PC-3 (cell line): ENCODE measurements at regions not wholly inside any gene's neighbourhood (a gene's known extent, or its start where the extent isn't known, plus 50 kb on each side); places are given as distances from the start of the nearest gene placed in this dataset.

Experiments
- ATAC-seq: fragments of 200-7000 bp; cut with Tn5 transposase; 2 replicates; pipeline ENCODE4 v1.9.1; 2020; ENCODE audit warnings: mild to moderate bottlenecking, moderate library complexity
- BruUV-seq: library from RNA; stranded (reverse); fragments of 400-500 nt; replicated peaks from 2 replicates; lab custom pipeline; 2021; lab: Mats Ljungman, UMichigan
- CTCF ChIA-PET: fragments of 300-600 bp; sonication (Branson Sonifier 250); formaldehyde crosslinking; loops from one replicate; lab custom pipeline; 2022; ENCODE audit warnings: antibody characterized with exemption; lab: Charles Lee
- POLR2A ChIA-PET: fragments of 300-600 bp; sonication (Branson Sonifier 250); formaldehyde crosslinking; loops from one replicate; lab custom pipeline; 2022; ENCODE audit warnings: antibody characterized with exemption; ENCODE audit not compliant: unreplicated experiment; lab: Charles Lee
- DNase-seq: peaks from one replicate; pipeline ENCODE4 v3.0.0-alpha.2; 2015
- H2AFZ ChIP-seq: fragments of 300-600 bp; sonication (generic); 2 replicates; pipeline ENCODE4 v1.6.0; 2016; ENCODE audit warnings: antibody characterized with exemption, low read length
- H3F3A ChIP-seq: fragments of 300-600 bp; sonication (generic); one replicate; pipeline ENCODE4 v1.6.0; 2017; ENCODE audit warnings: antibody characterized with exemption, low read length, control low read depth, mild to moderate bottlenecking; ENCODE audit not compliant: unreplicated experiment
- H3K27ac ChIP-seq: fragments of 300-600 bp; sonication (generic); 2 replicates; pipeline ENCODE4 v1.5.1; 2016; ENCODE audit warnings: mild to moderate bottlenecking, low read length
- H3K27me3 ChIP-seq: fragments of 300-600 bp; sonication (generic); 2 replicates; pipeline ENCODE4 v1.6.1; 2016; ENCODE audit warnings: low read length, mixed read lengths
- H3K36me3 ChIP-seq: fragments of 300-600 bp; sonication (generic); 2 replicates; pipeline ENCODE4 v1.6.1; 2016; ENCODE audit warnings: low read depth, mixed run types, low read length, mixed read lengths
- H3K4me1 ChIP-seq: fragments of 300-600 bp; sonication (generic); 2 replicates; pipeline ENCODE4 v1.5.1; 2016; ENCODE audit warnings: low read length; ENCODE audit not compliant: insufficient read depth
- H3K4me2 ChIP-seq: fragments of 300-600 bp; sonication (generic); 2 replicates; pipeline ENCODE4 v1.6.0; 2016; ENCODE audit warnings: low read length
- H3K4me3 ChIP-seq: fragments of 300-600 bp; sonication (generic); 2 replicates; pipeline ENCODE4 v1.5.1; 2016; ENCODE audit warnings: mild to moderate bottlenecking, low read length, mixed read lengths
- H3K79me2 ChIP-seq: fragments of 300-600 bp; sonication (generic); 2 replicates; pipeline ENCODE4 v1.6.1; 2017; ENCODE audit warnings: low read length, mixed read lengths
- H3K9ac ChIP-seq: fragments of 300-600 bp; sonication (generic); 2 replicates; pipeline ENCODE4 v1.6.0; 2016; ENCODE audit warnings: mild to moderate bottlenecking, low read length
- H3K9me2 ChIP-seq: fragments of 300-600 bp; sonication (generic); replicated peaks from 2 replicates; pipeline ENCODE4 v1.6.1; 2016; ENCODE audit warnings: mixed run types, low read length, mixed read lengths
- H3K9me3 ChIP-seq: fragments of 300-600 bp; sonication (generic); 2 replicates; pipeline ENCODE4 v1.6.1; 2016; ENCODE audit warnings: low read length, mixed read lengths
- H4K20me1 ChIP-seq: fragments of 300-600 bp; sonication (generic); 2 replicates; pipeline ENCODE4 v1.6.1; 2016; ENCODE audit warnings: low read length, mixed read lengths
- CTCF ChIP-seq: fragments of 300-600 bp; sonication (generic); conservative IDR thresholded peaks from 2 replicates; pipeline ENCODE4 v1.5.1; 2017; ENCODE audit warnings: antibody characterized with exemption, low read depth, mild to moderate bottlenecking, low read length
- EZH2 ChIP-seq: fragments of 300-600 bp; sonication (generic); IDR thresholded peaks from one replicate; pipeline ENCODE4 v1.6.1; 2017; ENCODE audit warnings: antibody characterized with exemption, mild to moderate bottlenecking, low read length; ENCODE audit not compliant: unreplicated experiment
- EZH2phosphoT487 ChIP-seq: fragments of 300-600 bp; sonication (generic); IDR thresholded peaks from 2 replicates; pipeline ENCODE4 v1.6.1; 2018; ENCODE audit warnings: mild to moderate bottlenecking, antibody characterized with exemption, low read length, borderline replicate concordance
- intact Hi-C: fragments of 100-400 bp; cut with micrococcal nuclease; formaldehyde crosslinking; loops from 2 replicates; pipeline ENCODE4 v1.9.0; 2023

GRCh38 chr2:52079602-52080001 lies 1047.7 kb upstream of the NRXN1 start:
- Histone ChIP-seq H2AFZ (no peak overlapping the region), H3K27me3 (no peaks in the 10 kb centered on the region), H3K4me3 (no peak overlapping the region), H3K4me1 (no peaks in the 10 kb centered on the region), H3K9me3 (no peaks in the 10 kb centered on the region), H3K79me2 (no peaks in the 10 kb centered on the region), H3K9ac (no peak overlapping the region), H3K27ac (no peak overlapping the region), H3F3A (no peaks in the 10 kb centered on the region), H3K9me2 (no peaks in the 10 kb centered on the region), H3K4me2 (no peak overlapping the region), H4K20me1 (no peaks in the 10 kb centered on the region), H3K36me3 (no peaks in the 10 kb centered on the region)
- TF ChIP-seq CTCF (no peak), EZH2phosphoT487 (no peak), EZH2 (no peak)
- intact Hi-C loops = no loop called here
- DNase-seq (no peak), ATAC-seq (no peak)
- BruUV-seq = no TSS peak
- POLR2A ChIA-PET = interaction anchor here (0.6 kb wide), 1 partner anchor 28 kb away, joined by 3 read pairs; no protein-coding TSS in a partner anchor
- CTCF ChIA-PET = no interaction called here

DNA sequence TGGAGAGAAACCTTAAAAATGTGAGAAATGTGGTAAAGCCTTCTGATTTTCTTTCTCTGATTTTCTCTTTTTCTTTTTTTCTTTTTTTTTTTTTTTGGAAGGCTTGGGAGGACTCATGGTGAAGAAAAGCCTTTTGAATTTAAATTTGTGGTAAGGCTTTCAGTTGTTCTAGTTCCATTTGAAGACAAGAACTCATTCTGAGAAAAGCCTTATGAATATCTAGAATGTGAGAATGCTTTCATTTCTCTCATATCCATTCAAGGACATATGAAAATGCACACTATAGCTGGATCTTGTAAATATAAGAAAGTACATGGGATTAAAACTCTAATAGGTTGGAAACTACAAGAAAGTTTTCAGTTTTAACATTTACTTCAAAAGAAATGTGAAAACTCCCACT lies 1045.2 kb upstream of the NRXN1 start:
- H3K4me2 ChIP-seq = no peak overlapping the region
- no peak overlapping the region for H3K9ac ChIP-seq
- DNase-seq = no peak
- TF ChIP-seq EZH2 (no peak), CTCF (no peak), EZH2phosphoT487 (no peak)
- H3F3A ChIP-seq = no peaks in the 10 kb centered on the region
- H3K36me3 ChIP-seq = no peaks in the 10 kb centered on the region
- no peak overlapping the region for H2AFZ ChIP-seq
- BruUV-seq = no TSS peak
- H3K27me3 ChIP-seq = no peaks in the 10 kb centered on the region
- no peaks in the 10 kb centered on the region for H3K79me2 ChIP-seq
- ChIA-PET POLR2A (no interaction called here), CTCF (no interaction called here)
- ATAC-seq = no peak
- H3K27ac ChIP-seq = no peak overlapping the region
- no peaks in the 10 kb centered on the region for H3K9me3 ChIP-seq
- H4K20me1 ChIP-seq = no peaks in the 10 kb centered on the region
- H3K4me1 ChIP-seq = no peaks in the 10 kb centered on the region
- no peak overlapping the region for H3K4me3 ChIP-seq
- intact Hi-C loops = no loop called here
- no peaks in the 10 kb centered on the region for H3K9me2 ChIP-seq

DNA sequence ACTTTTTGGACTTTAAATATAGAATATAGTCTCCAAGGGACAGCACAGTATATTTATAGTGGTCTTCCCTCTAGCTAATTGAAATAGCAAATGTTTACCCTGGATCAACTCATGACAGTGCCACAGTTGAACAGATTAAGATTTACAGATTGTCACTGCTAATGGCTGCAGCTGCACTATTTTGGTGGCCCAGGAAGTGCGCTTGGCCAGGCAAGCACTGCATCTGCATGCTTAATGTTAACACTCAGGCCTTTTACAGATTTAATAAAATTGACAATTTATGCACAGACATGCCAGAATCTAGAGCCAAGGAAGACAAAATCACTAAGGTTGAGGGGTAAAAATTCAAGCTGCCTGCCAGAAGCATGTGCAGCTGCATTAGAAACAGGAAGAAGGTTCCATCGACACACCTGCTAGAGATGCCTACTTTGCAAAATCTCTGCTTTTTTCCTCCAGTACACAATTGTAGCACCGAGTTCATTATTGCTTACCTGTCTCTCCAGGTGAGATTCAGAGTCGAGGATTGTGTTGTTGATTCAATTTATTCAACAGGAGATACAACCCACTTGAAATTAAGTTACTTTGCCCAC lies 1042.3 kb upstream of the NRXN1 start:
- Histone ChIP-seq H3K27me3 (no peaks in the 10 kb centered on the region), H3K79me2 (no peaks in the 10 kb centered on the region), H4K20me1 (no peaks in the 10 kb centered on the region), H3K4me3 (no peak overlapping the region), H2AFZ (no peak overlapping the region), H3K27ac (no peak overlapping the region), H3K9ac (no peak overlapping the region), H3K4me1 (no peaks in the 10 kb centered on the region), H3K9me2 (no peaks in the 10 kb centered on the region), H3K36me3 (no peaks in the 10 kb centered on the region), H3F3A (no peaks in the 10 kb centered on the region), H3K4me2 (no peak overlapping the region), H3K9me3 (no peaks in the 10 kb centered on the region)
- ChIA-PET CTCF (no interaction called here), POLR2A (no interaction called here)
- no peak for TF ChIP-seq EZH2phosphoT487
- no peak for TF ChIP-seq CTCF
- no peak for TF ChIP-seq EZH2
- no peak for DNase-seq
- intact Hi-C loops = no loop called here
- BruUV-seq = no TSS peak
- ATAC-seq = no peak
